Endodermal cell (in vitro differentiated cells): ENCODE measurements at regions not wholly inside any gene's neighbourhood (a gene's known extent, or its start where the extent isn't known, plus 50 kb on each side); places are given as distances from the start of the nearest gene placed in this dataset.

Source experiments
- DNase-seq: peaks from one replicate; pipeline ENCODE4 v3.0.0-alpha.2; 2017
- H3K27ac ChIP-seq: 2 replicates; pipeline ENCODE4 v1.5.1; 2013; ENCODE audit warnings: mild to moderate bottlenecking, low read depth, low read length, moderate library complexity
- H3K27me3 ChIP-seq: 2 replicates; pipeline ENCODE4 v1.6.1; 2013; ENCODE audit warnings: mild to moderate bottlenecking, low read length, moderate library complexity; ENCODE audit not compliant: insufficient read depth, control insufficient read depth, poor library complexity, severe bottlenecking
- H3K36me3 ChIP-seq: 2 replicates; pipeline ENCODE4 v1.7.0; 2013; ENCODE audit warnings: mild to moderate bottlenecking, low read length, moderate library complexity; ENCODE audit not compliant: control insufficient read depth, insufficient read depth
- H3K4me1 ChIP-seq: one replicate; pipeline ENCODE4 v1.7.0; 2013; ENCODE audit warnings: low read length; ENCODE audit not compliant: control insufficient read depth, insufficient read depth
- H3K4me3 ChIP-seq: 2 replicates; pipeline ENCODE4 v1.5.1; 2013; ENCODE audit warnings: mild to moderate bottlenecking, low read length, moderate library complexity
- H3K9ac ChIP-seq: 2 replicates; pipeline ENCODE4 v1.6.1; 2013; ENCODE audit warnings: mild to moderate bottlenecking, low read length, moderate library complexity; ENCODE audit not compliant: poor library complexity, severe bottlenecking; ENCODE audit errors: extremely low read depth
- H3K9me3 ChIP-seq: 2 replicates; pipeline ENCODE4 v1.6.1; 2013; ENCODE audit warnings: mild to moderate bottlenecking, low read length, moderate library complexity; ENCODE audit not compliant: control insufficient read depth
- H3K27ac Mint-ChIP-seq: 2 replicates; pipeline ENCODE4 v1.8.0; 2020; ENCODE audit warnings: mixed read lengths
- H3K27me3 Mint-ChIP-seq: 2 replicates; pipeline ENCODE4 v1.8.0; 2021; ENCODE audit warnings: mild to moderate bottlenecking, mixed read lengths; ENCODE audit not compliant: insufficient read depth
- H3K36me3 Mint-ChIP-seq: 2 replicates; pipeline ENCODE4 v1.8.0; 2020; ENCODE audit warnings: low read depth, mixed read lengths
- H3K4me1 Mint-ChIP-seq: 2 replicates; pipeline ENCODE4 v1.8.0; 2020; ENCODE audit warnings: mixed read lengths
- H3K4me3 Mint-ChIP-seq: 2 replicates; pipeline ENCODE4 v1.8.0; 2020; ENCODE audit warnings: mild to moderate bottlenecking, moderate library complexity, mixed read lengths
- H3K9me3 Mint-ChIP-seq: 2 replicates; pipeline ENCODE4 v1.8.0; 2020; ENCODE audit warnings: mild to moderate bottlenecking, mixed read lengths
- CTCF ChIP-seq: fragments of 200-600 bp; sonication (generic); conservative IDR thresholded peaks from 2 replicates; pipeline ENCODE4 v1.5.0; 2021; ENCODE audit warnings: antibody characterized with exemption, mild to moderate bottlenecking
- WGBS, 2 experiments: methylation state at CpG; one replicate each; pipeline versions ENCODE4 v1.1.5 to v1.1.7; 2013; ENCODE audit warnings: missing lambda C conversion rate in 2 of 2, mixed read lengths in 1 of 2; ENCODE audit not compliant: insufficient coverage in 1 of 2, insufficient read length in 1 of 2; 5-methylcytosine and 5-hydroxymethylcytosine counted together

GRCh38 chr18:76572518-76573247 lies 77.6 kb upstream of the ZNF516 start:
- WGBS, 2 experiments: 90 to 93% methylated on average over 6 to 11 of the region's 12 CpGs
- Mint-ChIP-seq H3K4me3 (no peak overlapping the region), H3K27ac (no peak overlapping the region), H3K4me1 (no peaks in the 10 kb centered on the region), H3K36me3 (no peaks in the 10 kb centered on the region), H3K9me3 (peaks cover 9% of the 10 kb centered on the region), H3K27me3 (peaks cover 4% of the 10 kb centered on the region)
- Histone ChIP-seq H3K36me3 (no peaks in the 10 kb centered on the region), H3K4me3 (no peak overlapping the region), H3K27ac (no peak overlapping the region), H3K9me3 (no peaks in the 10 kb centered on the region), H3K9ac (no peak overlapping the region), H3K4me1 (no peaks in the 10 kb centered on the region), H3K27me3 (no peaks in the 10 kb centered on the region)
- TF ChIP-seq CTCF: no peak
- no peak for DNase-seq

- Mint-ChIP-seq H3K4me1 (no peaks in the 10 kb centered on the region), H3K36me3 (no peaks in the 10 kb centered on the region), H3K9me3 (peaks cover 9% of the 10 kb centered on the region), H3K4me3 (no peak overlapping the region), H3K27ac (no peak overlapping the region), H3K27me3 (peaks cover 5% of the 10 kb centered on the region)
- no peak for TF ChIP-seq CTCF
- no peak overlapping the region for H3K27ac ChIP-seq
- 80 to 100% methylated on average over 1 to 3 of the region's 3 CpGs for WGBS, 2 experiments
- DNase-seq: no peak
- H3K4me3 ChIP-seq: no peak overlapping the region
- H3K27me3 ChIP-seq: no peaks in the 10 kb centered on the region
- H3K36me3 ChIP-seq: no peaks in the 10 kb centered on the region
- H3K9ac ChIP-seq: no peak overlapping the region
- no peaks in the 10 kb centered on the region for H3K4me1 ChIP-seq
- H3K9me3 ChIP-seq: no peaks in the 10 kb centered on the region
Measured at GRCh38 chr18:76571689-76572088, 76.6 kb upstream of the ZNF516 start.

GRCh38 chr18:76570856-76571255 lies 75.8 kb upstream of the ZNF516 start:
- Histone ChIP-seq H3K27ac (no peak overlapping the region), H3K4me1 (no peaks in the 10 kb centered on the region), H3K9ac (no peak overlapping the region), H3K9me3 (no peaks in the 10 kb centered on the region), H3K4me3 (no peak overlapping the region), H3K36me3 (no peaks in the 10 kb centered on the region), H3K27me3 (no peaks in the 10 kb centered on the region)
- Mint-ChIP-seq H3K4me1 (no peaks in the 10 kb centered on the region), H3K4me3 (no peak overlapping the region), H3K9me3 (peaks cover 8% of the 10 kb centered on the region), H3K36me3 (no peaks in the 10 kb centered on the region), H3K27ac (no peak overlapping the region), H3K27me3 (peaks cover 7% of the 10 kb centered on the region)
- TF ChIP-seq CTCF: no peak
- WGBS, 2 experiments: 83 to 100% methylated on average over 1 to 3 of the region's 3 CpGs
- no peak for DNase-seq
